Hepatocyte (in vitro differentiated cells): ENCODE measurements at regions not wholly inside any gene's neighbourhood (a gene's known extent, or its start where the extent isn't known, plus 50 kb on each side); places are given as distances from the start of the nearest gene placed in this dataset.

Source experiments
- DNase-seq: peaks from one replicate; pipeline ENCODE4 v3.0.0-alpha.2; 2016; ENCODE audit warnings: low spot score
- H2AFZ ChIP-seq: fragments of 200-600 bp; sonication (generic); 2 replicates; pipeline ENCODE4 v1.6.0; 2016; ENCODE audit warnings: antibody characterized with exemption, mild to moderate bottlenecking
- H3K27ac ChIP-seq: fragments of 200-600 bp; sonication (generic); 2 replicates; pipeline ENCODE4 v1.5.1; 2016; ENCODE audit warnings: mild to moderate bottlenecking
- H3K27me3 ChIP-seq: fragments of 200-600 bp; sonication (generic); 2 replicates; pipeline ENCODE4 v1.6.1; 2016
- H3K36me3 ChIP-seq: fragments of 200-600 bp; sonication (generic); replicated peaks from 2 replicates; pipeline ENCODE4 v1.5.1; 2016; ENCODE audit warnings: low read depth; ENCODE audit not compliant: insufficient read depth
- H3K4me1 ChIP-seq: fragments of 200-600 bp; sonication (generic); 2 replicates; pipeline ENCODE4 v1.5.1; 2016; ENCODE audit warnings: mild to moderate bottlenecking, moderate library complexity; ENCODE audit not compliant: insufficient read depth
- H3K4me2 ChIP-seq: fragments of 200-600 bp; sonication (generic); 2 replicates; pipeline ENCODE4 v1.6.0; 2016
- H3K4me3 ChIP-seq: fragments of 200-600 bp; sonication (generic); 2 replicates; pipeline ENCODE4 v1.5.1; 2016; ENCODE audit warnings: mild to moderate bottlenecking
- H3K79me2 ChIP-seq: fragments of 200-600 bp; sonication (generic); 2 replicates; pipeline ENCODE4 v1.6.0; 2017; ENCODE audit warnings: mild to moderate bottlenecking
- H3K9me2 ChIP-seq: fragments of 200-600 bp; sonication (generic); replicated peaks from 2 replicates; pipeline ENCODE4 v1.6.0; 2017; ENCODE audit warnings: mild to moderate bottlenecking; ENCODE audit not compliant: insufficient read depth
- H3K9me3 ChIP-seq: fragments of 200-600 bp; sonication (generic); 2 replicates; pipeline ENCODE4 v1.5.1; 2016; ENCODE audit warnings: low read depth, mild to moderate bottlenecking
- H4K20me1 ChIP-seq: fragments of 200-600 bp; sonication (generic); 2 replicates; pipeline ENCODE4 v1.6.0; 2016; ENCODE audit warnings: mild to moderate bottlenecking; ENCODE audit not compliant: insufficient read depth, poor library complexity, severe bottlenecking
- CTCF ChIP-seq: fragments of 200-600 bp; sonication (generic); IDR thresholded peaks from 2 replicates; pipeline ENCODE4 v1.5.1; 2016; ENCODE audit warnings: antibody characterized with exemption, mild to moderate bottlenecking; ENCODE audit not compliant: poor library complexity
- EZH2 ChIP-seq: fragments of 200-600 bp; sonication (generic); IDR thresholded peaks from 2 replicates; pipeline ENCODE4 v1.6.1; 2016; ENCODE audit warnings: antibody characterized with exemption, mild to moderate bottlenecking, borderline replicate concordance
- EZH2phosphoT487 ChIP-seq: fragments of 200-600 bp; sonication (generic); IDR thresholded peaks from one replicate; pipeline ENCODE4 v1.6.1; 2018; ENCODE audit warnings: antibody characterized with exemption, mild to moderate bottlenecking, low read depth, moderate library complexity; ENCODE audit not compliant: unreplicated experiment, severe bottlenecking
- WGBS: methylation state at CpG from one replicate; pipeline ENCODE4 v1.1.6; 2016; ENCODE audit warnings: low lambda C conversion rate; ENCODE audit errors: missing lambda C conversion rate; 5-methylcytosine and 5-hydroxymethylcytosine counted together

- no peaks in the 10 kb centered on the region for H3K9me3 ChIP-seq
- TF ChIP-seq CTCF (no peak), EZH2phosphoT487 (no peak), EZH2 (no peak)
- H3K79me2 ChIP-seq = no peaks in the 10 kb centered on the region
- no peaks in the 10 kb centered on the region for H3K36me3 ChIP-seq
- 71% methylated on average over 5 of the region's 5 CpGs for WGBS
- no peak overlapping the region for H3K4me2 ChIP-seq
- no peak for DNase-seq
- no peak overlapping the region for H3K27ac ChIP-seq
- H3K27me3 ChIP-seq = no peaks in the 10 kb centered on the region
- H3K4me3 ChIP-seq = no peak overlapping the region
- no peaks in the 10 kb centered on the region for H3K4me1 ChIP-seq
- no peak overlapping the region for H2AFZ ChIP-seq
- H4K20me1 ChIP-seq = no peaks in the 10 kb centered on the region
- no peaks in the 10 kb centered on the region for H3K9me2 ChIP-seq
Measured at GRCh38 chr9:3650994-3651622, 125.3 kb upstream of the RFX3 start.

- H3K79me2 ChIP-seq = no peaks in the 10 kb centered on the region
- H3K4me2 ChIP-seq = no peak overlapping the region
- H2AFZ ChIP-seq = no peak overlapping the region
- H3K27me3 ChIP-seq = no peaks in the 10 kb centered on the region
- DNase-seq = no peak
- H3K4me1 ChIP-seq = no peaks in the 10 kb centered on the region
- H4K20me1 ChIP-seq = no peaks in the 10 kb centered on the region
- H3K27ac ChIP-seq = no peak overlapping the region
- H3K36me3 ChIP-seq = no peaks in the 10 kb centered on the region
- WGBS = 90% methylated on average over 4 of the region's 4 CpGs
- H3K9me3 ChIP-seq = no peaks in the 10 kb centered on the region
- TF ChIP-seq EZH2phosphoT487 (no peak), EZH2 (no peak), CTCF (no peak)
- H3K9me2 ChIP-seq = no peaks in the 10 kb centered on the region
- no peak overlapping the region for H3K4me3 ChIP-seq
Measured at GRCh38 chr9:3648722-3649246, 123.0 kb upstream of the RFX3 start.

GRCh38 chr9:3648266-3648665 is 122.5 kb upstream of the RFX3 start:
- no peak for DNase-seq
- TF ChIP-seq CTCF (no peak), EZH2phosphoT487 (no peak), EZH2 (no peak)
- Histone ChIP-seq H3K4me1 (no peaks in the 10 kb centered on the region), H3K9me2 (no peaks in the 10 kb centered on the region), H2AFZ (no peak overlapping the region), H3K4me3 (no peak overlapping the region), H3K4me2 (no peak overlapping the region), H3K27ac (no peak overlapping the region), H3K36me3 (no peaks in the 10 kb centered on the region), H3K9me3 (no peaks in the 10 kb centered on the region), H3K27me3 (no peaks in the 10 kb centered on the region), H3K79me2 (no peaks in the 10 kb centered on the region), H4K20me1 (no peaks in the 10 kb centered on the region)
- WGBS = 65% methylated on average over 6 of the region's 6 CpGs
